Stomach (tissue), 8 donors: ENCODE measurements at regions not wholly inside any gene's neighbourhood (a gene's known extent, or its start where the extent isn't known, plus 50 kb on each side); places are given as distances from the start of the nearest gene placed in this dataset.
A peak's percentile ranks its signal among the peaks of the same experiment; 100 is the strongest.

Source experiments
- DNase-seq, 2 donors: peaks; one replicate each; pipeline versions ENCODE4 v3.0.0 to v3.0.0-alpha.2; 2013 to 2019
- H3K27ac ChIP-seq, 5 donors: fragments of 200-600 bp in 4 of 5; sonication (generic) in 4 of 5; one replicate each; pipeline ENCODE4 v1.5.1; 2013 to 2019; ENCODE audit warnings: mild to moderate bottlenecking in 1 of 5, moderate library complexity in 1 of 5
- H3K27me3 ChIP-seq, 3 donors: fragments of 200-600 bp; sonication (generic); one replicate each; pipeline ENCODE4 v1.5.1; 2017 to 2019; ENCODE audit warnings: mixed run types in 1 of 3
- H3K36me3 ChIP-seq, 4 donors: fragments of 200-600 bp; sonication (generic); 1 replicate in 3 of 4; 2 replicates in 1 of 4; pipeline ENCODE4 v1.5.1; 2016 to 2019
- H3K4me1 ChIP-seq, 4 donors: fragments of 200-600 bp; sonication (generic); one replicate each; pipeline ENCODE4 v1.5.1; 2016 to 2019
- H3K4me3 ChIP-seq, 4 donors: fragments of 200-600 bp; sonication (generic) in 3 of 4; one replicate each; pipeline ENCODE4 v1.5.1; 2016 to 2019; ENCODE audit warnings: mild to moderate bottlenecking in 1 of 4
- H3K9me3 ChIP-seq, 4 donors: fragments of 200-600 bp; sonication (generic); one replicate each; pipeline ENCODE4 v1.5.1; 2016 to 2019
- EP300 ChIP-seq: sonication (generic); formaldehyde crosslinking; IDR thresholded peaks from one replicate; pipeline ENCODE4 v1.6.1; 2017; ENCODE audit warnings: antibody characterized with exemption
- POLR2A ChIP-seq, 4 donors: fragments of 450-650 bp; IDR thresholded peaks; one replicate each; pipeline ENCODE4 v1.6.1; 2016; ENCODE audit warnings: antibody characterized with exemption in 4 of 4, control low read depth in 2 of 4, mild to moderate bottlenecking in 1 of 4, moderate library complexity in 1 of 4
- POLR2AphosphoS5 ChIP-seq, 3 donors: sonication (generic); formaldehyde crosslinking; IDR thresholded peaks; one replicate each; pipeline ENCODE4 v1.6.1; 2016; ENCODE audit warnings: antibody characterized with exemption in 3 of 3
- WGBS, 5 donors: extraction: QIAGEN DNeasy Blood & Tissue Kit in 3 of 5; methylation state at CpG; one replicate each; pipeline versions ENCODE4 v1.1.5 to v1.1.7; 2013 to 2018; 5-methylcytosine and 5-hydroxymethylcytosine counted together
- intact Hi-C: fragments of 100-400 bp; cut with DNase I; formaldehyde crosslinking; loops from one replicate; pipeline ENCODE4 v1.15.1; 2023; ENCODE audit warnings: low total_unique reads
- TF ChIP-seq, protein P1 (sequence below), 7 experiments: fragments of 450-650 bp in 4 of 7; fragments of 200-600 bp in 3 of 7; sonication (generic) in 3 of 7; IDR thresholded peaks; one replicate each; pipeline ENCODE4 v1.5.1; 2016 to 2019; ENCODE audit warnings: antibody characterized with exemption in 7 of 7, control low read depth in 2 of 7, mild to moderate bottlenecking in 1 of 7
- donor health status: healthy with polysubstance abuse.
- donor health status: Bipolar disorder and iron deficiency.
- donor health status: healthy.

GRCh38 chr5:112069329-112069728 lies 312.3 kb upstream of the NREP start:
- no peak overlapping the region for H3K27ac ChIP-seq
- intact Hi-C loops: no loop called here
- no peak overlapping the region for H3K4me3 ChIP-seq
- no peaks in the 10 kb centered on the region for H3K4me1 ChIP-seq
- no peak for DNase-seq
- no peaks in the 10 kb centered on the region for H3K36me3 ChIP-seq
- H3K27me3 ChIP-seq: no peaks in the 10 kb centered on the region
- H3K9me3 ChIP-seq: no peaks in the 10 kb centered on the region
- WGBS, 5 donors: 81 to 93% (median 91%) methylated on average over 3 of the region's 3 CpGs
- TF ChIP-seq, protein P1, sequence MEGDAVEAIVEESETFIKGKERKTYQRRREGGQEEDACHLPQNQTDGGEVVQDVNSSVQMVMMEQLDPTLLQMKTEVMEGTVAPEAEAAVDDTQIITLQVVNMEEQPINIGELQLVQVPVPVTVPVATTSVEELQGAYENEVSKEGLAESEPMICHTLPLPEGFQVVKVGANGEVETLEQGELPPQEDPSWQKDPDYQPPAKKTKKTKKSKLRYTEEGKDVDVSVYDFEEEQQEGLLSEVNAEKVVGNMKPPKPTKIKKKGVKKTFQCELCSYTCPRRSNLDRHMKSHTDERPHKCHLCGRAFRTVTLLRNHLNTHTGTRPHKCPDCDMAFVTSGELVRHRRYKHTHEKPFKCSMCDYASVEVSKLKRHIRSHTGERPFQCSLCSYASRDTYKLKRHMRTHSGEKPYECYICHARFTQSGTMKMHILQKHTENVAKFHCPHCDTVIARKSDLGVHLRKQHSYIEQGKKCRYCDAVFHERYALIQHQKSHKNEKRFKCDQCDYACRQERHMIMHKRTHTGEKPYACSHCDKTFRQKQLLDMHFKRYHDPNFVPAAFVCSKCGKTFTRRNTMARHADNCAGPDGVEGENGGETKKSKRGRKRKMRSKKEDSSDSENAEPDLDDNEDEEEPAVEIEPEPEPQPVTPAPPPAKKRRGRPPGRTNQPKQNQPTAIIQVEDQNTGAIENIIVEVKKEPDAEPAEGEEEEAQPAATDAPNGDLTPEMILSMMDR (IDR thresholded peaks at IDR 0.05): no peak

DNA sequence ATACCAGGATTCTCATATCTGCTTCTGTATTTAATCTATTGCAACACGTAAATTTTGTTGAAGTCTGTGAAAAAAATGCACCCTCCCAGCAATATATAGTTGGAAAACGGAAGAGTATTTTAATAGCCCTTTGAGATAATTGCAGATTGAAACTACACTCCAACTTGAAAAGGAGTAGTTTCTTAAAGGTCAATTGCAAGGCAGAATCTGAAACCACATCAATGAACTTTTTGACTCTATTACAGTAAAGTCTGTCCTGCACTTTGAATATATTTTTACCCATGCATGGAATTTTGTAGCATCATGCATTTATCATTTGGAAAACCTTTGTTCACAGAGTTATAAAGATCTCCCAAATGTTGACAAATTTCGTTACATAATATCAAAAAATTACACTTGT lies 311.6 kb upstream of the NREP start:
- Histone ChIP-seq H3K4me1 (no peaks in the 10 kb centered on the region), H3K27ac (no peak overlapping the region), H3K27me3 (no peaks in the 10 kb centered on the region), H3K4me3 (no peak overlapping the region), H3K9me3 (no peaks in the 10 kb centered on the region), H3K36me3 (no peaks in the 10 kb centered on the region)
- TF ChIP-seq EP300 (no peak), POLR2A (IDR thresholded peaks at IDR 0.05) (no peak), POLR2AphosphoS5 (IDR thresholded peaks at IDR 0.05) (no peak)
- TF ChIP-seq, protein P1 (IDR thresholded peaks at IDR 0.05): no peak
- 68 to 89% (median 84%) methylated on average over 3 of the region's 3 CpGs for WGBS, 5 donors
- intact Hi-C loops: no loop called here
- DNase-seq: no peak

DNA sequence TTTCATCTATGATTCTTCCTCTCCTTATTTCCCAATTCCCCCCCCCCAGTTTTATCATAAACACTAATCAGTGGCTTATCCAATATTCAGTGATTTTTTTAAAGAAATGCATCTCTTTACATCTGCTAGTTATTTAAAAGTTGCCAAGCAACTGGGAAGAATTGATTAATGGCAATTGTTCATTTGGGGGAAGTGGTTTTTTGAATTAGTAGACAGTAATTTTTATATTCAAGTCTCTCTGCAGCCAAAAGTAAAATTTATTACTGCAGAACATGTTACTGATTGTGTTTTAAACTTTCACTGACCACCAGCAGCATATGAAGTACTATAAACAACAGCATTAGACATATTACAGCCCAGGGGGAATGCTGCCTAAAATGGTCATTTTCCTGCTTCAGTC lies 308.8 kb upstream of the NREP start:
- Histone ChIP-seq H3K27me3 (no peaks in the 10 kb centered on the region), H3K4me3 (no peak overlapping the region), H3K9me3 (no peaks in the 10 kb centered on the region), H3K4me1 (no peaks in the 10 kb centered on the region), H3K36me3 (no peaks in the 10 kb centered on the region), H3K27ac (no peak overlapping the region)
- peak in 1 of 2 donors; percentile 58 for DNase-seq
- TF ChIP-seq, protein P1 (IDR thresholded peaks at IDR 0.05): no peak
- no peak for TF ChIP-seq POLR2AphosphoS5 (IDR thresholded peaks at IDR 0.05)
- TF ChIP-seq EP300: no peak
- TF ChIP-seq POLR2A (IDR thresholded peaks at IDR 0.05): no peak
- intact Hi-C loops: no loop called here

DNA sequence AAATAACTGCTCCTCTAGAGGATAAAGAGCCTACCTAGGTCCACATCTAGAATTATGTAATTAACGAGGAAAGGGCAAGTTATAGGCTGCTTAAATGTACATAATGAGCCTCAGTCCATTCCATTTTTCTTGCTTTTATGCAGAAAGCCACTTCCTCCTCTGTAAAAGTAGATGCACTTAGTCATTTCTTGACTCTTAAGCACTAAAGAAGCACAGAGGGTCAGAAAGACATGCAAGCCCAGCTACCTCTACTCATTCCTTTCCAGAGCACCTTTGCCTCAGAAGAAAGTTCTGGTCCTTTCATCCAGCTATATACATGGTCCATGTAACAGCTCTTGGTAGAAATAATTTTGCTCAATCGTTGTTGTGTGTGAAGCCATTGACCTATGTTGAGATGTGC lies 308.0 kb upstream of the NREP start:
- WGBS, 5 donors: 73 to 82% (median 75%) methylated on average over 2 of the region's 2 CpGs
- Histone ChIP-seq H3K36me3 (no peaks in the 10 kb centered on the region), H3K4me3 (no peak overlapping the region), H3K27me3 (no peaks in the 10 kb centered on the region), H3K9me3 (no peaks in the 10 kb centered on the region), H3K4me1 (no peaks in the 10 kb centered on the region), H3K27ac (no peak overlapping the region)
- intact Hi-C loops: no loop called here
- no peak for TF ChIP-seq POLR2A (IDR thresholded peaks at IDR 0.05)
- TF ChIP-seq, protein P1 (IDR thresholded peaks at IDR 0.05): no peak
- DNase-seq: no peak

DNA sequence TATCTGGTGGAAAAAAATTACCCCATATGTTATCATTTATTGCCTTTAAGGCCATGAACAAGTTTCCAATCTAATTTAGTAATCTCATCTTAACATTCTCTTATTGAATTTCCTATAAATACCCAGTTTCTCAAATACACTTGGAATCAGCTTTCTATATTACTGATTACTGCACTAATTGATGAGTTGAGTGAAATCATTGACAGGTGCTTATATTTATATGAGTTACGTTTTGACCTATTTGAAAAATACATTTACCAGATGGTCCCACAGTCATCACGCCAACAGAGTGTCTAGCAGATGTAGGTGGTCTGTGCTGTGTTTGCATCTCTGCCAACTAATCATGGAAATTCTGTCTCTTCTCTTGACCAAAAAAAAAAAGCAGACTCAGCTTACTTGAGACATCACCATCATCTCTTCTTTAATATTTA lies 307.3 kb upstream of the NREP start:
- H3K4me3 ChIP-seq: no peak overlapping the region
- H3K4me1 ChIP-seq: no peaks in the 10 kb centered on the region
- TF ChIP-seq, protein P1 (IDR thresholded peaks at IDR 0.05): no peak
- TF ChIP-seq POLR2AphosphoS5 (IDR thresholded peaks at IDR 0.05): no peak
- TF ChIP-seq EP300: no peak
- no peak for TF ChIP-seq POLR2A (IDR thresholded peaks at IDR 0.05)
- no peaks in the 10 kb centered on the region for H3K36me3 ChIP-seq
- no peaks in the 10 kb centered on the region for H3K27me3 ChIP-seq
- DNase-seq: peak in 1 of 2 donors; percentile 39
- 82 to 92% (median 90%) methylated on average over 2 of the region's 2 CpGs for WGBS, 5 donors
- H3K9me3 ChIP-seq: no peaks in the 10 kb centered on the region
- intact Hi-C loops: no loop called here
- no peak overlapping the region for H3K27ac ChIP-seq
